ENCODE measurements at regions not wholly inside any gene's neighbourhood (a gene's known extent, or its start where the extent isn't known, plus 50 kb on each side); places are given as distances from the start of the nearest gene placed in this dataset.

GRCh38 chr1:238980053-238980452 lies 406.3 kb upstream of the CHRM3 start:
- WGBS, 2 experiments (ENCODE audit: insufficient coverage in 2 of 2), result 100% methylated on average over 1 of the region's 2 CpGs; no CpG with 5 or more reads in 1 of the 2 experiments
- Histone ChIP-seq H3K27ac (ENCODE audit: low read depth, low read length, severe bottlenecking) (no peak overlapping the region), H3K36me3 (ENCODE audit: control insufficient read depth, insufficient read depth, low read length) (no peaks in the 10 kb centered on the region), H3K9me3 (ENCODE audit: control insufficient read depth, low read length) (no peaks in the 10 kb centered on the region), H3K4me1 (ENCODE audit: control insufficient read depth, insufficient read depth, low read length, poor library complexity, severe bottlenecking) (no peaks in the 10 kb centered on the region), H3K4me3 (ENCODE audit: extremely low read depth, insufficient read depth, low read length, poor library complexity, severe bottlenecking) (no peak overlapping the region)

GRCh38 chr1:238964631-238965030 lies 421.7 kb upstream of the CHRM3 start:
- H3K9me3 ChIP-seq (ENCODE audit: control insufficient read depth, low read length), result no peaks in the 10 kb centered on the region
- H3K4me3 ChIP-seq (ENCODE audit: extremely low read depth, insufficient read depth, low read length, poor library complexity, severe bottlenecking), result no peak overlapping the region
- no peak overlapping the region for H3K27ac ChIP-seq (ENCODE audit: low read depth, low read length, severe bottlenecking)
- WGBS, 2 experiments (ENCODE audit: insufficient coverage in 2 of 2), result 89 to 95% methylated on average over 4 to 5 of the region's 5 CpGs
- H3K36me3 ChIP-seq (ENCODE audit: control insufficient read depth, insufficient read depth, low read length), result no peaks in the 10 kb centered on the region
- H3K4me1 ChIP-seq (ENCODE audit: control insufficient read depth, insufficient read depth, low read length, poor library complexity, severe bottlenecking), result no peaks in the 10 kb centered on the region

- Histone ChIP-seq H3K9me3 (ENCODE audit: control insufficient read depth, low read length) (no peaks in the 10 kb centered on the region), H3K27ac (ENCODE audit: low read depth, low read length, severe bottlenecking) (no peak overlapping the region), H3K4me3 (ENCODE audit: extremely low read depth, insufficient read depth, low read length, poor library complexity, severe bottlenecking) (no peak overlapping the region), H3K4me1 (ENCODE audit: control insufficient read depth, insufficient read depth, low read length, poor library complexity, severe bottlenecking) (no peaks in the 10 kb centered on the region), H3K36me3 (ENCODE audit: control insufficient read depth, insufficient read depth, low read length) (no peaks in the 10 kb centered on the region)
- whole genome bisulfite sequencing, 2 experiments (ENCODE audit: insufficient coverage in 2 of 2), result 94 to 96% methylated on average over 6 to 7 of the region's 8 CpGs
Observed at GRCh38 chr1:238962941-238963340, 423.4 kb upstream of the CHRM3 start.

DNA sequence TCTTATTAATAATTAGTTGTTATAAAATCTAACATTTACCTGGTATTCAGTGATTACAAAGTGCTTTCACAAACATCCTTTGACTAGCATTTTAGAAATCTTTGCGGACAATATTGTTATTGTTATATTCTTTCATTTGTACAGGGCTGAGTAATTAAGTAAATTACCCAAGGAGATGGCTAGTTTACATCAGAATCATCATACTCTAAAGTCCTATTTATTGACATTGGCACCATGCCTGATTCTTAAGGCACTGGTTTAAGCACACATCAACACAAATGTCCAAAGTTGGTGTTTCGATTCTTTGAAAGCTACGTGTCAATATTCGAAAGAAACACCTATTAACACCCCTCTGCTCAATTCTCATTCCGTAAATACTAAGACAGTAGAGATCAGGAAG lies 424.6 kb upstream of the CHRM3 start:
- WGBS, 2 experiments (ENCODE audit: insufficient coverage in 2 of 2), result 83% methylated on average over 1 of the region's 5 CpGs; no CpG with 5 or more reads in 1 of the 2 experiments
- H3K9me3 ChIP-seq (ENCODE audit: control insufficient read depth, low read length), result no peaks in the 10 kb centered on the region
- no peaks in the 10 kb centered on the region for H3K4me1 ChIP-seq (ENCODE audit: control insufficient read depth, insufficient read depth, low read length, poor library complexity, severe bottlenecking)
- H3K4me3 ChIP-seq (ENCODE audit: extremely low read depth, insufficient read depth, low read length, poor library complexity, severe bottlenecking), result no peak overlapping the region
- no peak overlapping the region for H3K27ac ChIP-seq (ENCODE audit: low read depth, low read length, severe bottlenecking)
- H3K36me3 ChIP-seq (ENCODE audit: control insufficient read depth, insufficient read depth, low read length), result no peaks in the 10 kb centered on the region

- 78 to 85% methylated on average over 1 to 2 of the region's 2 CpGs for WGBS, 2 experiments (ENCODE audit: insufficient coverage in 2 of 2)
- H3K4me3 ChIP-seq (ENCODE audit: extremely low read depth, insufficient read depth, low read length, poor library complexity, severe bottlenecking), result no peak overlapping the region
Observed at GRCh38 chr1:238960071-238960470, 426.3 kb upstream of the CHRM3 start.

GRCh38 chr1:238955934-238956333 lies 430.4 kb upstream of the CHRM3 start:
- Histone ChIP-seq H3K27ac (ENCODE audit: low read depth, low read length, severe bottlenecking) (peak overlapping the region; percentile 53), H3K4me3 (ENCODE audit: extremely low read depth, insufficient read depth, low read length, poor library complexity, severe bottlenecking) (no peak overlapping the region), H3K36me3 (ENCODE audit: control insufficient read depth, insufficient read depth, low read length) (no peaks in the 10 kb centered on the region), H3K4me1 (ENCODE audit: control insufficient read depth, insufficient read depth, low read length, poor library complexity, severe bottlenecking) (peaks cover 9% of the 10 kb centered on the region), H3K9me3 (ENCODE audit: control insufficient read depth, low read length) (no peaks in the 10 kb centered on the region)
- WGBS, 2 experiments (ENCODE audit: insufficient coverage in 2 of 2), result no CpG with 5 or more reads among the region's 1 CpG

More at GRCh38 chr1:238960071-238960470, 426.3 kb upstream of the CHRM3 start:
- Histone ChIP-seq H3K36me3 (ENCODE audit: control insufficient read depth, insufficient read depth, low read length) (no peaks in the 10 kb centered on the region), H3K9me3 (ENCODE audit: control insufficient read depth, low read length) (no peaks in the 10 kb centered on the region), H3K4me1 (ENCODE audit: control insufficient read depth, insufficient read depth, low read length, poor library complexity, severe bottlenecking) (peaks cover 5% of the 10 kb centered on the region), H3K27ac (ENCODE audit: low read depth, low read length, severe bottlenecking) (no peak overlapping the region)

DNA sequence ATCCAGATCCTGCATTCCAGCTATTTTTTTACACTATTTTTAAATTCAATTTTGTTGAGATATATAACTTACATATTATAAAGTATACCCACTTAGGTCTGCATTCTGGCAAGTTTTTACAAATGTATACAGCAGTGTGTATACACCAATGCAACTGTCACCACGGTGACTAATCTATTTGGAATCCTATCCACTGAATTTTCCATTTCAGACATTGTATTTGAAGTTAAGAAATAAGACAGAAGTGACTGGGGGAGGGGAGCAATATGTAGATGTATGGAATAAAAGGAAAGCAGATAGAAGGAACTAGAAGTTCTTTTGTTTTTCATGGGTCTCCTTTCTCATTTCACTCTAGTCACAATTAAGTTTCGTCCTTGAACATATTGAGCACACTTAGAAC lies 431.5 kb upstream of the CHRM3 start:
- no peaks in the 10 kb centered on the region for H3K36me3 ChIP-seq (ENCODE audit: control insufficient read depth, insufficient read depth, low read length)
- H3K4me3 ChIP-seq (ENCODE audit: extremely low read depth, insufficient read depth, low read length, poor library complexity, severe bottlenecking), result no peak overlapping the region
- H3K27ac ChIP-seq (ENCODE audit: low read depth, low read length, severe bottlenecking), result peak overlapping the region; percentile 53
- peaks cover 9% of the 10 kb centered on the region for H3K4me1 ChIP-seq (ENCODE audit: control insufficient read depth, insufficient read depth, low read length, poor library complexity, severe bottlenecking)
- H3K9me3 ChIP-seq (ENCODE audit: control insufficient read depth, low read length), result no peaks in the 10 kb centered on the region
- WGBS, 2 experiments (ENCODE audit: insufficient coverage in 2 of 2), result no CpG with 5 or more reads among the region's 2 CpGs

- Histone ChIP-seq H3K4me3 (ENCODE audit: extremely low read depth, insufficient read depth, low read length, poor library complexity, severe bottlenecking) (no peak overlapping the region), H3K9me3 (ENCODE audit: control insufficient read depth, low read length) (no peaks in the 10 kb centered on the region), H3K4me1 (ENCODE audit: control insufficient read depth, insufficient read depth, low read length, poor library complexity, severe bottlenecking) (peaks cover 9% of the 10 kb centered on the region), H3K27ac (ENCODE audit: low read depth, low read length, severe bottlenecking) (no peak overlapping the region), H3K36me3 (ENCODE audit: control insufficient read depth, insufficient read depth, low read length) (no peaks in the 10 kb centered on the region)
- 88 to 100% methylated on average over 1 to 3 of the region's 5 CpGs for WGBS, 2 experiments (ENCODE audit: insufficient coverage in 2 of 2)
Observed at GRCh38 chr1:238953448-238954010, 432.8 kb upstream of the CHRM3 start.

- 57 to 83% methylated on average over 2 of the region's 6 CpGs for WGBS, 2 experiments (ENCODE audit: insufficient coverage in 2 of 2)
- peaks cover 9% of the 10 kb centered on the region for H3K4me1 ChIP-seq (ENCODE audit: control insufficient read depth, insufficient read depth, low read length, poor library complexity, severe bottlenecking)
- H3K9me3 ChIP-seq (ENCODE audit: control insufficient read depth, low read length), result no peaks in the 10 kb centered on the region
- H3K4me3 ChIP-seq (ENCODE audit: extremely low read depth, insufficient read depth, low read length, poor library complexity, severe bottlenecking), result no peak overlapping the region
- H3K27ac ChIP-seq (ENCODE audit: low read depth, low read length, severe bottlenecking), result no peak overlapping the region
- no peaks in the 10 kb centered on the region for H3K36me3 ChIP-seq (ENCODE audit: control insufficient read depth, insufficient read depth, low read length)
Observed at GRCh38 chr1:238951809-238952208, 434.6 kb upstream of the CHRM3 start.

- Histone ChIP-seq H3K36me3 (ENCODE audit: control insufficient read depth, insufficient read depth, low read length) (no peaks in the 10 kb centered on the region), H3K4me3 (ENCODE audit: extremely low read depth, insufficient read depth, low read length, poor library complexity, severe bottlenecking) (no peak overlapping the region), H3K4me1 (ENCODE audit: control insufficient read depth, insufficient read depth, low read length, poor library complexity, severe bottlenecking) (peaks cover 9% of the 10 kb centered on the region), H3K27ac (ENCODE audit: low read depth, low read length, severe bottlenecking) (no peak overlapping the region), H3K9me3 (ENCODE audit: control insufficient read depth, low read length) (no peaks in the 10 kb centered on the region)
- 0 to 50% methylated on average over 1 to 2 of the region's 4 CpGs for WGBS, 2 experiments (ENCODE audit: insufficient coverage in 2 of 2)
Observed at GRCh38 chr1:238950784-238951183, 435.6 kb upstream of the CHRM3 start.

- WGBS, 2 experiments (ENCODE audit: insufficient coverage in 2 of 2), result 95 to 100% methylated on average over 3 of the region's 3 CpGs
Observed at GRCh38 chr1:238950017-238950416, 436.4 kb upstream of the CHRM3 start.

More at GRCh38 chr1:238950017-238950416, 436.4 kb upstream of the CHRM3 start:
- no peaks in the 10 kb centered on the region for H3K9me3 ChIP-seq (ENCODE audit: control insufficient read depth, low read length)
- H3K4me3 ChIP-seq (ENCODE audit: extremely low read depth, insufficient read depth, low read length, poor library complexity, severe bottlenecking), result no peak overlapping the region
- no peak overlapping the region for H3K27ac ChIP-seq (ENCODE audit: low read depth, low read length, severe bottlenecking)
- H3K36me3 ChIP-seq (ENCODE audit: control insufficient read depth, insufficient read depth, low read length), result no peaks in the 10 kb centered on the region
- peaks cover 3% of the 10 kb centered on the region for H3K4me1 ChIP-seq (ENCODE audit: control insufficient read depth, insufficient read depth, low read length, poor library complexity, severe bottlenecking)
